Coronary artery (tissue), 2 donors: ENCODE measurements at regions not wholly inside any gene's neighbourhood (a gene's known extent, or its start where the extent isn't known, plus 50 kb on each side); places are given as distances from the start of the nearest gene placed in this dataset.

Experiments
- DNase-seq: peaks from one replicate; pipeline ENCODE4 v3.0.0-alpha.2; 2017; ENCODE audit warnings: low spot score
- H3K27ac ChIP-seq, 2 donors: fragments of 200-600 bp; sonication (generic); one replicate each; pipeline ENCODE4 v1.5.1; 2016 to 2019
- H3K4me3 ChIP-seq: fragments of 200-600 bp; sonication (generic); 2 replicates; pipeline ENCODE4 v1.5.1; 2016; ENCODE audit warnings: mild to moderate bottlenecking, moderate library complexity
- TF ChIP-seq, protein P1 (sequence below): fragments of 200-600 bp; sonication (generic); IDR thresholded peaks from one replicate; pipeline ENCODE4 v1.5.1; 2019; ENCODE audit warnings: antibody characterized with exemption

DNA sequence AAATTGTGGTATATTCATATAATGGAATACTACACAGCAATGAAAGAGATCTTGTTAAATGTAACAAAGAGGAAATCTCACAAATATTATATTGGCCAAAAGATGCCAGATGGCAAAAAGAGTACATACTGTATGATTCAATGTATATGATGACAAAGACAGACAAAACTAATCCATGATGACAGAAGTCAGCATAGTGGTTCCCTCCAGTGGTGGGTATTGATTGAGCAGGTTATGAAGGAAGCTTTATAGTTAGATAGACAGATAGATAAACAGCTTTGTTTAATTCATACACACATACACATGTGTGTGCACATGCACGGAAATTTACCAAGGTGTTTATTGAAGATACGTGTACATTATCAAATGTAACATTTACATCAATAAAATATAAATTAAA, 74.4 kb upstream of the SMIM36 start:
- TF ChIP-seq, protein P1, sequence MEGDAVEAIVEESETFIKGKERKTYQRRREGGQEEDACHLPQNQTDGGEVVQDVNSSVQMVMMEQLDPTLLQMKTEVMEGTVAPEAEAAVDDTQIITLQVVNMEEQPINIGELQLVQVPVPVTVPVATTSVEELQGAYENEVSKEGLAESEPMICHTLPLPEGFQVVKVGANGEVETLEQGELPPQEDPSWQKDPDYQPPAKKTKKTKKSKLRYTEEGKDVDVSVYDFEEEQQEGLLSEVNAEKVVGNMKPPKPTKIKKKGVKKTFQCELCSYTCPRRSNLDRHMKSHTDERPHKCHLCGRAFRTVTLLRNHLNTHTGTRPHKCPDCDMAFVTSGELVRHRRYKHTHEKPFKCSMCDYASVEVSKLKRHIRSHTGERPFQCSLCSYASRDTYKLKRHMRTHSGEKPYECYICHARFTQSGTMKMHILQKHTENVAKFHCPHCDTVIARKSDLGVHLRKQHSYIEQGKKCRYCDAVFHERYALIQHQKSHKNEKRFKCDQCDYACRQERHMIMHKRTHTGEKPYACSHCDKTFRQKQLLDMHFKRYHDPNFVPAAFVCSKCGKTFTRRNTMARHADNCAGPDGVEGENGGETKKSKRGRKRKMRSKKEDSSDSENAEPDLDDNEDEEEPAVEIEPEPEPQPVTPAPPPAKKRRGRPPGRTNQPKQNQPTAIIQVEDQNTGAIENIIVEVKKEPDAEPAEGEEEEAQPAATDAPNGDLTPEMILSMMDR = no peak
- no peak for DNase-seq
- Histone ChIP-seq H3K4me3 (no peak overlapping the region), H3K27ac (no peak overlapping the region)

DNA sequence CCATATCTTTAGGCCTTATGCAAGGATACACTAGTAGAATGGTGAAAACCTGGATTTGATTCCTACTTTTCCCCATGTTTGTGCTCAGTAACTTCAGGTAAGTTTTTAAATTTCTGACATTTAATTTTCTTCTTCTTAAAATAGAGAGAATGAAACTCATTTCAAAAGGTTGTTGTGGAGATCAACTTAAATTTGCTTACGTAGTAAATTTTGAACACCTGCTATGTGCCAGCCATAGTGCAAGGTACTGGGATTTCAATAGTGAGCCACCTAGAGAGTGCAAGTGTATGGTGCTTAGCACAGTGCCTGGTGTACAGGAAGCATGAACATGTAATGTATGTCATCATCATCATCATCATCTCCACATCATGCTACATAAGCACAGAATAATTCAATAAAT, 73.6 kb upstream of the SMIM36 start:
- Histone ChIP-seq H3K27ac (no peak overlapping the region), H3K4me3 (no peak overlapping the region)
- no peak for DNase-seq
- TF ChIP-seq, protein P1 = no peak

DNA sequence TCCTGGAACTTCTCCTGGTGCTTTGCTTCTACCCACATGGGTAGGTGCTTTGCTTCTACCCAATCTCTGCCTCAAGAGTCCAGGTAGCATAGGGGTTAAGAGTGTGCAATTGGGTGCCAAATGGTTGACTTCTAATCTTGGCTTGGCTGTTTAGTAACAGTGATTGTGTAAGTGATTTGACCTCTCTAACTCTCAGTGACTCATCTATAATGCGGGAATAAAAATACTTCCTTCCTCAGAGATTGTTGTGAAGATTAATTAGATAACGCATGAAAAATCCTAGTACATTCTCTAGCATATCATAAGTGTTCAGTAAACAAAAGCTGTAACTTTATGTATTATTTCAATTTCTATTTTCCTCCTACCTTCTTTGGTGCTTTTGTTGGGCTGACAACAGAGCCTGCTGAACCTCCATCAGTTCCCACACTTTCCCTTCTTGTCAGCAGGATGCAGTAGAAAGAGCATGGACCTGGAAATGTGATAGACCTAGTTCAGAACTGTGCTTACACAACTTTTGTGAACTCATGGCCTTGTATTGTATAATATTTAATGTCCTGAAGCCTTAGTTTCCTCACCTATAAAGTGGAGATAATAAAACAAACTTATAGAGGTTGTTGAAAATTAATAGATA, 72.9 kb upstream of the SMIM36 start:
- TF ChIP-seq, protein P1 = no peak
- Histone ChIP-seq H3K4me3 (no peak overlapping the region), H3K27ac (no peak overlapping the region)
- DNase-seq = no peak

DNA sequence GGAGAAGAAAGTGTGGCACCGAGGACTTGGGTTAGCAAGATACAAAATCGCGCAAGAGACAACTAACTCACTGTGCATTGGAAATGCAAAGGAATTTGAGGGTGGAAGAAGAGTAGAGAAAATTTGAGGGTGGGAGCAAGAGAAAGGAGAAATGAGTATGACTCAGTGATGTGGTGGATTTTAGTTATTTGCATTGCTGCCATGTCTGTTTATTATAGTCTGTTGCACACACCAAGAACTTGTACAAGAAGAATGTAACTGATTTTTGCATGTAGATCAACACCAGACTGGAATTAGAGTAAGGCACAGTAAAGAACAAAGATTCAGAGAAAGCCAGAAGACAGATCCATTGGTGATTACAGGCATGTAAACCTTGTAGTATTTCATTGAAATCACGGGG, 71.6 kb upstream of the SMIM36 start:
- no peak overlapping the region for H3K27ac ChIP-seq
- TF ChIP-seq, protein P1 = no peak
- DNase-seq = no peak
- H3K4me3 ChIP-seq = no peak overlapping the region

DNA sequence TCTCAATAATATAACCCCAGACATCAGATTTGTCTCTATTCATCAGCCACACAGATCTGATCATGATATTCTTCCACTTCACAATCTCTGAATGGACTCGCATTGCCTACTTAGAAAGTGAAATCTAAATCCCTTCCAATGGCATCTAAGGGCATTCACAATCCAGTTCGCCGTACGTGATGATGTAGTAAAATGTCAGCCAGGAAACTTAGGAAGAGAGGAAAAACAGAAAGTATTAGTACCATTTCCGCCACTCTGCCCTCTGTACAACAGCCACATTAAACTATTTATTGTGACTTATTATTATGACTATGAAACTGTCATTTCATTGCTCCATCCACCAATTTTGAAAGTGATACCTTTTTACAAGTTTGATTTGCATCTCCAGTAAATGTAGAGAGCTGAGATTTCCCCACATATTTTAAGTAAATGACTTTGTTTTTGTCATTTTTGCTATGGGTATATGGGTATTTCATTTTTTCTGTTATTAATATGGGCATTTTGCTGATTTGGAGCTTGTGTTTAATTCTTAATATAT, 69.4 kb upstream of the SMIM36 start:
- TF ChIP-seq, protein P1 = no peak
- no peak for DNase-seq
- no peak overlapping the region for H3K27ac ChIP-seq
- no peak overlapping the region for H3K4me3 ChIP-seq

DNA sequence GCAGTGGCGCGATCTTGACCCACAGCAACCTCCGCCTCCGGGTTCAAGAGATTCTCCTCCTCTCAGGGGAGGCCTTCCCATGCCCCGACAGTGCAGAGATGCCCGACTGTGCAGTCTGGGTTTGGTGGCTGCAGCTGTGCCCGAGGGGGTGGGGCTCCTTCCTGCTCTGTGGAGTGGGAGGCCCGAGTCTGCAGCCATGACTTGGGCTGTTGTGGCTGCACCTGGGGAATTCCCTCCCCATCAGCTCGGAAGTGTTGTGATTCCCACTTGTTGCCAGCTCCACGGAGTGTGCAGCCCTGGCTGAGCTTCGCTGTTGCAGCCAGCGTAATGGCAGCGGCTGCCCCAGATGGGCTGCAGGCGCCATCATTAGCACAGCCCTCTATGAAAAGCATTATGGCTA, 66.4 kb upstream of the SMIM36 start:
- Histone ChIP-seq H3K4me3 (peak overlapping the region; percentile 57), H3K27ac (peak overlapping the region in 1 of 2 donors; percentile 66)
- TF ChIP-seq, protein P1 = no peak
- no peak for DNase-seq

DNA sequence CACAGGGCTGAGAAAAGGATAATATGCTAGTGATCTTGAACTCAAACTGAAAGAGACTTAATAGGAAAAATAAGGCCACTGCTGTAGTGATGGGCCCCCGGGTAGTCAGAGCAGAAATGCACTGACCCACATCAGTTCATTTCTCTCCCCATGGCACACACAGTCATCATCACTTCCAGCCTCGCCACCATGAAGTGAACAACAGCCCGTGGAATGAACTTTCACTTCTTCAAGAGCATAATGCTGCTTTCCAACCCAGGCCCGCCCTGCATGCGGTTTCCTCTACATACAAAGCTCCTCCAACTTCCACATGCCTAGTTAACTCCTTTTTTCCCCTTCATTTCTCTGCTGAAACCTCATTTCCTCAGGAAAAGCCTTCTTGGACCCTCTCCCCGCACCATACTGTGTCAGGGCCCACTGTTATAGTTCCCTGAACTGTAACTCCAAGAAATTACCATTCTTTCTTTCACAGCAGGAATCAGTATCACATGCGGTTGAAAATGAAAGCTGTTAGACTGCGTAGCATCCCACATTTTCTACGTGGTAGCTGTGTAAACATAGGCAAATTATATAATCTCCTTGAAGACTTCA, 65.8 kb upstream of the SMIM36 start:
- TF ChIP-seq, protein P1 = no peak
- DNase-seq = no peak
- Histone ChIP-seq H3K4me3 (peak overlapping the region; percentile 57), H3K27ac (peak overlapping the region; percentile 66 to 86)
